ENCODE measurements at regions not wholly inside any gene's neighbourhood (a gene's known extent, or its start where the extent isn't known, plus 50 kb on each side); places are given as distances from the start of the nearest gene placed in this dataset.

DNA sequence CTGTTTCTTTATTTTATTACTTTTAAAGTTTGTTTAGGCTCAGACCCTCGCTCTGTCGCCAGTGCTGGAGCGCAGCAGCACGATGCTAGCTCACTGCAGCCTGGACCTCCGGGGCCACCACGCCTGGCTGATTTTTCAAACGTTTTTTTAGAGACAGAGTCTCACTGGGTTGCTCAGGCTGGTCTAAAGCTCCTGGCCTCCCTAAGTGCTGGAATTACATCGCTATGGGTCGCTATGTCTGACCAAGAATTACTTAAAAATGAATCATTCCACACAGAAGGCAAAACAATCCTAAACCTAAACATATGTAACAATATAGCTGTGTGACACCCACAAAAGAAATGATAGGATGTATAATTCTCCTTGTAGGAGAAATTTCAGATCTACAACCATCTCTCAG lies 86.9 kb upstream of the SIMC1 start:
- no peak for DNase-seq

DNA sequence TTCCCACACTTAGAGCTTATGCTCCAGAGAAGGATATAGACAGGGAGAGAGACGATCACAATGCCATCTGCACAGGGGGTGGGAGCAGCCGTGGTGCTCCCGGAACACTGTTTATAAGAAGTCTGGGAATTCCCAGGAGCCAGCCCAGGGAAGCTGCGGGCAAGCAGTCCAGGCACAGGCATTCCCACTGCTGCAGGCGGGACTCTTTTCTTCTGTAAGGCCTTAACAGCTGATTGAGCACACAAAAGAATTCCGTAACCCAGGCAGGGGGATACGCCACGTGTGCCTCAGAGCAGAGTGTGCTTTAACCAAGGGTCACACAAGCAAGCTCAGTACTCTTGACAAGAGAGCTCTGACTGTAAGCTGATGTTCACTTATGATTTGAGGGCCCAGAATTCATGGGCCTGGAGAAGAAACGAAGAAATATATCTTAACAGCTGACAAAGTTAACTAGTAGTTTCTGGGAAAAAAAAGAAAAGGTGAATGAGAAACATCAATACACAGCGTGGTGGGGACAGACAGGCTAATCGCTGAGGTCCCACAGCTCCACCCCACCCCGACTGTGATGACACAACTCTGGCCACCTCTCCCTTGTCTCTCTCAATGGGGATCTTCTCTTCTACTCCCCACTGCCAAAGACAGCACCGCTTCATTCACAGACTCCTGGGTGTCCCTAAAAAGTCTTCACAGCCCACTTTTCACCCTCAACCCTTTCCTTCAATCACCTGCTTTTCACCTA lies 85.9 kb upstream of the SIMC1 start:
- DNase-seq, result no peak

DNA sequence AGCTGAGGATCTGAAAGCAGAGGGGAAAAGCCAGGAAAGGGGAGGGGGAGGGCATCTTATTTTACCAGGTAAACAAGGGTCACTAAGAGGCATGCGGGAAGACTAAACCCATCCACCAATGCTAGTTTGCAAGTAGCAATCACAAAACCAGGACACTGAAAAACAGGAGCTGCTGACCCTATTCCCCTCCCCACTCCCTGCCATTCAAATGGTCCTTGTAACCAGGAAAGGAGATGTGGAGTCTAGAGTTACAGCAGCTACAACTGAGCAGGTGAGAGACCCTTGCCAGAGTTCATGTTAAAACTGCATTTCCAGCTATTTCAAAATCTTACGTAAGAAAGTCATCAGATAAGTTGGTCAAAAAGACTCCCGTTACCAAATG lies 85.3 kb upstream of the SIMC1 start:
- DNase-seq, result no peak

DNA sequence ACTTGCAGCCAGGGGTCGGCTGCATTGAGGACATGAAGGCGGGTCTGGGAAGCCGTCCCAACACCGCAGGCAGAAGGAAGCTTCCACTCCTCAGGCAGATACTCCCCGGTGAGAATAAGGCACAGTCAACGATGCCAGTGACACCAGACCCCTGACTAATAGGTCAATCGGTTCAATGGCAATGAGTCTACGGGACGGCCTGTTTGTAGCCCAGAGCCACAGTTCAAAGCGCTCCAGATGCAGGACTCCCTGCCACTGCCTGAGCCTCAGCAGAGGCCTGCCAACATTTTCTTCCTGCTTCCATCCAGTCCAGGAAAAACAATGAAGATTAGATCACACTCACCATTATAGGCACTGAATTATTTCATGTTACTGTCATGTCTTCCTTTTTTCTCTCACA lies 84.5 kb upstream of the SIMC1 start:
- no peak for DNase-seq

DNA sequence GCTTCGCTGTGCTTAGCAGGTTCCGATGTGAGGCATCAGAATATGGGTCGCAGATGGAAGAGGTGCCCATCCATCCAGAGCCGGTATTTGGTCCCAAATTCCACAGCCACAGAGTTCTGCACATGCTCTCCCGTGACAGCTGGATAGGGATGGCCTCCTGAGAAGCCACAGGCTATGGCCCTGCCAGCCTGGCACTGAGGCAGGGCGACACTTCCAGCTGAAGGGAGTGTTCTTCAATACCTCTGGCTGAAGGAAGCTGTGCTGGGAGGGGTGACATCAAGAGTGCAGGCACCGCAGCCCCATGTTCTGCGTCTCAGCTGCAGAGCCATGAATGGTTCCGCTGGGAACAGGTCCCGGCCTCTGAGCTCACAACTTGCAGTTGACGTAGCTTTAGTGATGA lies 83.4 kb upstream of the SIMC1 start:
- DNase-seq, result no peak

DNA sequence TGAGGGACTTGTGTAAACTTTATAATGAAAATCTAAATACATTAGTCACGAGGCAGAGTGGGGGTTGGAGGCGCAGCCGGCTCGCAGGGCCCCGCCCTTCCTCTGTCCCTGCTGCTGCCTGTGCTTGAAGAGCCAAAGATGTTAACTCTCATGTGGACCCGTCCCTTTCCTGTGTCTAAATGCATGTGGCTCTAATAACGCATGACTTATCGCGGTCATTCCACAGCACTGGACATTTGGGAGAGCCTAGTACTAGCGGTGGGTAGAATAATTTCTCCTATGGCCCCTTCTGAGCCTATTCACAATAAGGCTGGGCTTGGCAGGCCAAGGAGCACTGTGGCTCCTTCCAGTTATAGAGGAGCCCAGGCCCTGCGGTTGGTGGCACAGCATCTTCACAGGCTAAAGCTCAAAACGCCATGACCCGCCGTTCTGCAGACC lies 82.3 kb upstream of the SIMC1 start:
- no peak for DNase-seq

DNA sequence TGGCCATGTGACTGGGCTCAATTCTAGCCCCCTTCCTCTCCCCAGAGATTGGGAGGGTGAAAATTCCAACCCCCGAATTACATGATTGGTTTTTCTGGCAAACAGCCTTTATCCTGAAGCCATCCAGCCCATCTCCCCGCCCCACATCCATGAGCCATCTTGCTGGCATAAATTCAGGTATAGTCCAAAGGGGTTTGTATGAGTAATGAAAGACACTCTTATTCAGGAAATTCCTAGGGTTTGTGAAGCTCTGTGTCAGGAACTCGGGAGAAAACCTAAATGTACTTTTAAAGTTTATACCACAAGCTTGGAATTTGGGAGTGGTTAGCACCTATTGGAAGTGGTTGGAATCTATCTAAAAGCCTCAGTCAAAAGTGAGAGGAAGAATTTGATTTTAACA lies 80.6 kb upstream of the SIMC1 start:
- DNase-seq, result no peak

DNA sequence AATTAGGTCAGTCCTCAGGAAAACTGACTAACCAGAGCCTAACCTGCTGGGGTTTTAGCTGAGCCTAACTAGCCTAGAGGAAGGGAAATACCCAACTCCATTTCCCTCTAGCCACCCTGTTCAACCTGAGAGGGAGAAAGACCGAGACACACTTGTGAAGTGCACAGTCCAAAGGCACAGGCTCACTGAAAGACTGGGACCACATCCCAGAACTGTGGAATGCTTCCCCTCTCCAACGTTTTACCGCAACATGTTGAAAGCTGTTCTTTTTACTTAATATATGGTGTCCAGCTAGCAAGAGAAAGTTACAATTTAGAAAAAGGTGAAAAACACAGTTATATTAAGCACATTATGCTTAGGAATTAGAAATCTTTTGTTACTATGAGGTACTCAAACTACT lies 76.8 kb upstream of the SIMC1 start:
- no peak for DNase-seq

DNA sequence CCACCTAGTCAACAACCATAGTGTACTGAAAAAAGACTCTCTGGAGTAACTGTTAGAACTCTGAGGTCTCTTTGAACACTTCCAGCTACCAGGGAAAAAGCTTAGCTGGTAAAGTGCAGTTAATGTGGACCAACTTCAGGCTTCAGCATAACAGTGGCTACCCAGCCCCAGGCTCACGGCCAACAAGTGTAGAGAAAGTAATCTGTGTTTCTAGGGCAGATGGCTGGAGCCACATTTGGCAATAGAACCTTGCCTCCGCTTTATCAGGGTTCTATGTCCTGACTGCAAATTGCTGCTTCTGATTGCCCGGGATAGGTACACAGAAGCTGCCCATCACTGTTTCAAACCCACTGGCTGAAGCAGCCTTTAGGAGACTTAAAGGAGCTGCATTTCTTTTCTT lies 76.0 kb upstream of the SIMC1 start:
- no peak for DNase-seq

DNA sequence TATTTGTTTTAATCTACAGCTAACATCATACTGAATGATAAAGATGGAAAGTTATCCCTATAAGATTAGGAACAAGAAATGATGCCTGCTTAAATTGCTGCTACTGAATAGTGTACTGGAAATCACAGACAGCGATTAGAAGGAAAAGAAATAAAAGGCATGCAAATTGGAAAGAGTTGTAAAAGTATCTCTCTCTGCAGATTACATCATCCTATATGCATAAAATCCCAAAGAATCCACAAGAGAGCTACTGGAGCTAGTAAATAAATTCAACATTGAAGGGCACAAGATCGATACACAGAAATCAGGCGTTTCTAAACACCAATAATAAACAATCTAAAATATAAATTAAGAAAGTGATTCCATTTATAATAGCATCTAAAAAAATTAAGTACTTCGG lies 75.3 kb upstream of the SIMC1 start:
- no peak for DNase-seq

DNA sequence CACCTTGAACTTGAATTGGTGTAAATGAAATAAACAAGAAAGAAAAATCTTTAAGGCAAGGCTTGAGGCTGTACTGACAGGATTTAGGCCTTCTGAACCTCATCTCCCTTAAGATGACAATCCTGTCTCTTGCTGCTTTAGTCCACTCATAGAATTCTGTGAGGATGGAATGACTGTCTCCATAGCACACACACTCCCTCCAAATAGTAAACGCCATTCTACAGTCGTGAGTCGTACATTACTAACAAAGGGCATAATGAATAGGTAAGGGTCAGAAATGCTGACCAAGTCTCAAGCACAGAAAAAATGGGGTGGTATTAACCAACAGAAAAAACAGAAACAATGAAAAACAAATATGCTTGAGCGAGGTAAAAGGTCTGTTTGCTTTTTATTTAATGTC lies 71.8 kb upstream of the SIMC1 start:
- no peak for DNase-seq

DNA sequence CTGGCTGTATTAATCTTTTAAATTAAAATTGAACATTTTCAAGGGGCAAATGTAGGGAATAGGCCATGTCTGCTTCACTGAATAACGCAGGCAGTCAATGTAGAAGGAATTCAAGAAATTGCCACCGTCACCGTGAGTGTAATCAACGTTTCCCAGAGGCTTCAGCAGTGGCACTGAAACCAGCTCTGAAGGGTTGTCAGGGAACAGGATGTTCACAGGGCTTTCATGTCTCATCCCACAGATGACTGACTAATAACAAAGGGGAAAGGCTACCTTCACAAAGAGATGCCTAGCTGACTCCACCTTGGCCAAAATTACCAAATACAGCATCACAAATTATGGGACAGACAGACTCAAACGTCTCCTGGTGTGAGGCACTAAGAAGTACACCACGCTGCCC lies 70.4 kb upstream of the SIMC1 start:
- DNase-seq, result no peak

DNA sequence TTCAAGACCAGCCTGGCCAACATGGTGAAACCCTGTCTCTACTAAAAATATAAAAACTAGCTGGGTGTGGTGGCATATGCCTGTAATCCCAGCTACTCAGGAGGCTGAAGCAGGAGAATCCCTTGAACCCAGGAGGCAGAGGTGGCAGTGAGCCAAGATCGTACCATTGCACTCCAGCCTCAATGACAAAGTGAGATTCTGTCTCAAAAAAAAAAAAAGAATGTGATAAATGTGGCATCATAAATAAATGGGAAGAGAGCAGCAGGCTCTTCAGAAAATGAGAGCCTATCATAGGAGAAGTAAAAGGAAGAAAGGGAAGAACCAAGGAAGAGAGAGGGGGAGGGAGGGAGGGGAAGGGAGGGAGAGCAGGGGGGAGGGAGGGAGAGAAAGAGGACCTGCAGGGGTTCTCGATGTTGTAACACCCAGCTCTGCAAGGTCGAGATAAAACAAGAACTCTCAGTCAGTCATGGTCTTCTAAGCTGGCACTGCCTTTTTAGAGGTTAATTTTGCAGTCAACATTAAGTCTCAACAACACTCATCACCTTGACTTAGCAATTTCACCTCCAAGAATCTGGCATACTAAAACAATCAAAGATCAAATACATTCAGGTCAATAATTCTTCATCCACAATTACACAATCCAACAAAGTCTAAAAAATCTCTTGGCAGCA lies 68.7 kb upstream of the SIMC1 start:
- peak; percentile 31 for DNase-seq

DNA sequence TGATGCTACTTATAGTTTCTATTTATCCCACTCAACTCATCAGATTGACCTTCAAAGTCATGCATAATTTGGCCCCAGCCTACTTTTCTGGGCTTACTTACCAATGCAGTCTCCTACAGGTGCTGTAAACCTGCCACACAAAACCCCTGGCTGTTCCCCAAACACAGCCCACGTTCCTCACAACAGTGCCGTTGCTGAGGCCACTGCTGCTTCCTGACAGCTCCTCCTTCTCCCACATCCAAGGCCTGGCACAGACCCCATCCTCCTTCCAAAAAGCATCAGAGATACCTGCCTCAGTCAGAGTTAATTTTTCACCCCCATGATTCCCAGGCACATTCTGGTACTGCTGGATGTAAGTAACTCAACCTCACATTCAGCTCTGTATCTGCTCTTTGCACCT lies 68.1 kb upstream of the SIMC1 start:
- no peak for DNase-seq

DNA sequence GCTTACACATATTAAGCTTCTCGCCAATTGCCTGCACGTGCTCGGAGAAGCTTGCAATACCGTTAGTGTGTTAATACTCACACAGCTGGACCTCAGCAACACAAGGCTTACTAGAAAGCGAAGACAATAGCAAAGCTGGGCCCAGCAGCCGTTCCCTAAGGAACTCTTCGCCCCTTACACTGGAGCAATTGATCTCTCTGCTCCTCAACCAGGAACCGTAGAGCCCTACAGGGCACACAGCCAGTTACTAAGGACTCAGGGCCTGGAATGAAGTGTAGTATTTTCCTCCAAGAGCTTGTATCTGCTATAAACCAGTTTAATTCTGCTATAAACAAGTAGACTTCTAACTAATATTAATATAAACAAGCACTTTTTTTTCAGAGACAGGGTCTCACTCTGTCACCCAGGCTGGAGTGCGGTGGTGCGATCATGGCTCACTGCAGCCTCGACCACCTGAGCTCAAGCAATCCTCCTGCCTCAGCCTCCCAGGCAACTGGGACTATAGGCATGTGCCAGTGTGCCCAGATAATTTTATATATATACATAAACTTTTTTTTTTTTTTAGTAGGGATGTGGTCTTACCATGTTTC lies 67.0 kb upstream of the SIMC1 start:
- no peak for DNase-seq

DNA sequence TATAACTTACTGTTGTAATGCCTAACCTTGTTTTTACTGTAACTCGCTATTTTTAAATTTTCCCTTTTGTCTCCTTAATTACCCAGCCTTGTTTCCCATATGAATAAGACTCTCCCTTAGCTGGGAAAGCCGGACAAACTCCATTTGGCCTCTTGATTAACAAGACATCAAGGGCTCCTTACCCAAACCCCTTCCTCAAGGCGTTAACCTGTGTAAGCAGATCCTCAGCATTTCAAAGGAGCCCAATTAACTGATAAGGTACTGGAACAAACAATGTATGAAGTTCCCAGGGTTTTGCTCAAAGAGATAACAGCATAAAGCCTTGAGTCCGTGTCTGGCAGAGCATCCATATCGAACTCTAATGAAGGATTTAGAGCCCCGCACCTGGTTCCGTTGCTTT lies 66.0 kb upstream of the SIMC1 start:
- DNase-seq, result no peak

DNA sequence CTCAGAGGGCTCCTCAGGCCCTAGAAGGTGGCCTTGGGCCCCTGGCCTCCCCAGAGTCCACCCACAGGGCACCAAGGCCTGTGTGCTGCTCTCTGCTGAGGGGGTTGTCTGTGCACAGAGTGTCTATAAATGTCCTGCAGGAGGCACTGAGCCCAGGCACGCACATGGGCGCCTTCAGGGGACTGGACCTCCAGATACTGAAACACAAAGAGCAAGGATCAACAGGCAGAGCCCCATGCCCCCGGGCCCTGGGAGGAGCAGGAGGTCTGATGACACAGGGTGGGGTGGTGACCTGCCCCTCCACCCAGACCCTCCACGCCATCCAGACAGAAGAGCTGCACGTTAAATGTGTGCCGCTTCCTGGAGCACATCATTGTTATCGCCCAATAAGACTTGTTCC lies 64.6 kb upstream of the SIMC1 start:
- no peak for DNase-seq

DNA sequence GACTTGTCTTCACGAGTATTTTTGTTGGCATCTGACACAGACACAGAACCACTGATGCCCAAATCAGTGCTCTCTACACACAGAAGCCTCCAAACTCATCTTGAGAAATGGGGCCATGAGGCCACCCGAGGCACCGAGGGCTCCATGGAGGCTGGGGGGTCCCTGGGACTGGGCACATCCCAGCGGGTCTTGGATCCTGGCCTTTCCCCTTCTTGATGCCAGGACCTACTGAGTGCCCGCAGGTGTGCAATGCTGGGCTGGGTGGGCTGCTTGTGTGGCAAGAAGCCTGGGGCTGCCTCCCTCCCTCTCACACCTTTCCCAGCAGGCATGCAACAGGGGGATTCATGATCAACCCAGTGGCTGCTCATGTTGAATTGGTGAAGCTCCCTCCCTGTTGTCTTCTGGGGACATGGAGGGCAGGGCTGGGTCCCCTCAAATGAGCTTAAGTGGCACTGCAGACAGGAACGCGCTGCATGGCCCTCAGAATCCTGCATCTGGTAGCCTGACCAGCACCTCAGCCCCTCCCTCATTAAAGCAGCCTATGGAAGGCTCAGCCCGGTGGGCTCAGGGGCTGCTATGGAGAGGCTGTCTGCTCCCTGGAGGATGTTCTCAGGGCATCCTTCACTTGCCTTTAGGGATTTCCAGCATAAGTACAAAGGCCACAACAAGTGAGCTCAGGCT lies 63.7 kb upstream of the SIMC1 start:
- DNase-seq, result no peak

DNA sequence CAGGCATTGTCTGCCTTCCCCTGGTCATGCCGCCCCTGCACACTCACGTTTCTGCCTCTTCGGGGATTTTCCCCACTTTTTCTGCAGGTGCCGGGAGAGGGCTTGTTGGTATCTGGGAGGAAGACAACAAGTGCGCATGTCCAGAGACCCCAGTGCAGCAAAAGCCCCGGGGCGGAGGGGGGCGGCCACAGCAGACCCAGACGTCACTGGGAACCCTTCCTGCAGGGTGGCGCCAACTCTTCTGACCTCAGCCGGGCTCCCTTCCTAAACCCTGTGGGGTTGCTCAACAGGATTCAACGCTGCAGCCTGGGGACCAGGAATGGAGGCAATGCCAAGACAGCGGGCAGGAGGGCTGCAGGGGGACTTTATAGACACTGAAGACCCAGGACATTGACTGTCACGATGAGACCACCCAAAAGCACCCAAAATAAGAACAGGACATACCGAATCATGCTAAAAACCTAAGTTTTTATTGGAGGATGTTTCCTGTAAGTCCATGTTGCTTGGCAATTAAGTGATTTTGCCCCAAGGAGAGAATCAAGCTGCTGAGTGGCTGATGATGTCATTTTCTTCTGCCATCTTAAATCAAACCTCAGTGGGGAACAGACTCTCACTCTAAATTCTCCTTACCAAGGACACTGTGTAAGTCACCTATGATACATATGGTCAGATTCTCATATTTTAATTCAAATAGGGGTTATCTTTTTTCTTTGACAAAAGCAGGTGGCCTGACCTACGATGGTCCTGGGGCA lies 62.9 kb upstream of the SIMC1 start:
- no peak for DNase-seq

DNA sequence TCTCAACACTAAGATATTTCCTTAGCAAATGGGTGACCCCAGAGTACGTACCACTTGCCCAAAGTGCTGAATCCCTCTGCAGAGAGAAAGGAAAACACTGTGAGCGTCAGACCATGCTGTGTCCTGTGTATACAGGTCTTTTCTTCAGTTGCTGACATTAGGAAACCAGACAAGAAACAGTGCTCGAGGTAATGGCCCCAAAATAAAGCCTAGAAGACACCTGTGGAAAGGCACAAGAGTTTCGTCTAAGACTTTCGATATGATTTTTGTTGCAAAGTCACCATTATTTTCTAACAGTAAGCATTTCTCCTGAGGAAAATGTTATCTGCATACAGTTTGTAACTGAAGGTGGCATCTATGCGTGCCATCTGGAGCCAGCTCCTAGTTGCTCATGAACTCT lies 62.0 kb upstream of the SIMC1 start:
- no peak for DNase-seq

DNA sequence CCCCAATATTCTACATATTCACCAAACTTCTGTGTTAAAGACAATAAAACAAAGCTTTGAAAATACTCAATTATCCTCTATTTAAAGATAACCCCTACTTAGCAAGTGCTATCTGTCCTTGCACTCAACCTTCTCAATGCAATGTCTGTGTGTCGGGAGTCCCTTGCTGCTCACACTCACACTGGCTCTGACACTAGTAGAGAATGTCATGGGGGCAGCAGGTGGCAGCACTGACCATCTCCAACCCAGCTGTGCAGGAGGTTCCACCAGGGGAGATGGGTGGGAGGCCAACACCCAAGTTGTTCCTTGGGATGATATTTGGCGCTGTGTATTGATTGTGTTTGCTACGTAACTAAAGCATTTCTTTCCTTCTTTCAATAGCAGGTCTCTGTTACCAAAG lies 59.4 kb upstream of the SIMC1 start:
- peak; percentile 17 for DNase-seq

DNA sequence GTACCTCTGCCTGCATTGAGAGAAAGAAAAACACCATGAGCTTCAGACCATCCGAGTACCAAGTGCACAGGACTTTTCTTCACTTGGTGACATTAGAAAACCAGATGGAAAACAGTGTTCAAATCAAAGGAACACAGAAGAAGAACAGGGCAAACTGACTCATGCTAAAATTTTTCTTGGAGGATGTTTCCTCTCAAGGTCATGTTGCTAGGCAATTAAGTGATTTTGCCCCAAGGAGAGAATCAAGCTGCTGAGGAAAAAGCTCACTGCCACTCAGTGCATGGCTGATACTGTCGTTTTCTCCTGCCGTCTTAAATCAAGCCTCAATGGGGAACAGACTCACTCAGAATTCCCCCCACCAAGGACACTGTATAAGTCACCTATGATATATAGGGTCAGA lies 57.9 kb upstream of the SIMC1 start:
- DNase-seq, result no peak

DNA sequence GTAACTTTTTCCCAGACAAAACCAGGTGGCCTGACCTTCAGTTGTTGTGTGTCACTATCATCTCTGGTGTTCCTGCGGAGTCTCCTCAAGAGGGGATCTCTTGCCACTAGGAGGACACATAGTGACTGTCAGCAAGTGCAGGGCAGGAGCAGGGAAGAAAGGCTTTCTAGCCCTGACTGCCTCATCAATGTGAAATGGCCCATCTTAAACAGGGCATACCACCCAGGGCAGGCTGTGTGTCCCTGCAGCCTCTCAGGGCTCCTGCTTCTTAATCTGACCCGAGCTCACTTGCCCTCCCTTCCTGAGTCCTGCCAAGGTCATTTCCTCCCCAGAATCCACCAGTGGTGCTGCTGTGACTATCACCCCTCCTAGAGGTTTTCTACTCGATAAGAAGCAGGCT lies 57.4 kb upstream of the SIMC1 start:
- DNase-seq, result no peak

All from hematopoietic multipotent progenitor cell treated with erythropoietin and hydrocortisone succinate and interleukin-3 and kit ligand, for 8 days (in vitro differentiated cells).